ENCODE measurements at regions not wholly inside any gene's neighbourhood (a gene's known extent, or its start where the extent isn't known, plus 50 kb on each side); places are given as distances from the start of the nearest gene placed in this dataset.

DNA sequence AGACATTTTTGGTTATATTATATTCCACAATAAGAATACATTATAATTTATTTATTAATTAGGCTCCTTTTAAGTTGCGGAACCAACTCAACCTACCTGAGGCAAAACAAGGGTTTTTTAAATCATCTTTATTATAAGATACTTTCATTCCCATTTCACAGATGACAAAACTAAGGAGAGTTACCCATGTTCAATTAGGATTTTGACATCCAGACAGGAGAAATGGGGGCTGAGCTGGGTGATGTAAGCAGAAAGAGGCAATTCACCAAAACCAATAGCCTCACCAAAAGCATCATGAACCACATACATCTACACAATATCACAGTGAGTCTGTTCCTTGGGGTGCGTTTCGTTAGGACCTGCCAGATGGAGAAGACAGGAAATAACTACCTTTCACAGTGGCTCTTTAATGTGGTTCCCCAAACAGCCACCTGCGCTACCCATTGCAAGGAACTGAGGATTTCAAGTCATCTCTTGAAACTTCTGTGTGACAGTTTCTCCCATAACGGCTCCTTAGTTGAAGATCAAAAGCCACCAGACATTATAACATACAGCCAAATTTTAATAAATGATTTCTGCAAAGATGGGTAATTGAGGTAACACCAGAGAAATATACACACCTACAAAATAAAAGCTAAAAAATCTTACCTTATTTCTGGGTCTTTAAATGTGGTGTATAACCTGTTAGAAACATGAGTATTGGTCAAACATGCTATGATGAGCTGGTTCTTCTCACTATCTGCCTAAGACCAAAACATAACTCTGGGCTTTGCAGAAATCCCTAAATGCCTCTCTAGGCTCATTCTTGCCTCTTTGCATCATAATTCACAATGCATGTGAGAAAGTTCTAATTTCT is 190.6 kb upstream of the LEF1 start:
- TF ChIP-seq, protein P1, sequence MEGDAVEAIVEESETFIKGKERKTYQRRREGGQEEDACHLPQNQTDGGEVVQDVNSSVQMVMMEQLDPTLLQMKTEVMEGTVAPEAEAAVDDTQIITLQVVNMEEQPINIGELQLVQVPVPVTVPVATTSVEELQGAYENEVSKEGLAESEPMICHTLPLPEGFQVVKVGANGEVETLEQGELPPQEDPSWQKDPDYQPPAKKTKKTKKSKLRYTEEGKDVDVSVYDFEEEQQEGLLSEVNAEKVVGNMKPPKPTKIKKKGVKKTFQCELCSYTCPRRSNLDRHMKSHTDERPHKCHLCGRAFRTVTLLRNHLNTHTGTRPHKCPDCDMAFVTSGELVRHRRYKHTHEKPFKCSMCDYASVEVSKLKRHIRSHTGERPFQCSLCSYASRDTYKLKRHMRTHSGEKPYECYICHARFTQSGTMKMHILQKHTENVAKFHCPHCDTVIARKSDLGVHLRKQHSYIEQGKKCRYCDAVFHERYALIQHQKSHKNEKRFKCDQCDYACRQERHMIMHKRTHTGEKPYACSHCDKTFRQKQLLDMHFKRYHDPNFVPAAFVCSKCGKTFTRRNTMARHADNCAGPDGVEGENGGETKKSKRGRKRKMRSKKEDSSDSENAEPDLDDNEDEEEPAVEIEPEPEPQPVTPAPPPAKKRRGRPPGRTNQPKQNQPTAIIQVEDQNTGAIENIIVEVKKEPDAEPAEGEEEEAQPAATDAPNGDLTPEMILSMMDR (IDR thresholded peaks at IDR 0.05) = no peak
- no peak for TF ChIP-seq POLR2A (IDR thresholded peaks at IDR 0.05)
